ENCODE measurements at regions not wholly inside any gene's neighbourhood (a gene's known extent, or its start where the extent isn't known, plus 50 kb on each side); places are given as distances from the start of the nearest gene placed in this dataset.

GRCh38 chr2:200089756-200090109 is 134.4 kb downstream of the MAIP1 start:
- TF ChIP-seq CTCF (IDR thresholded peaks at IDR 0.05; ENCODE audit: extremely low read depth in 1 of 2, insufficient read depth in 1 of 2, low read depth in 1 of 2, low read length in 2 of 2) (no peak), POLR2A (IDR thresholded peaks at IDR 0.05; ENCODE audit: low read depth, low read length) (no peak), JUN (IDR thresholded peaks at IDR 0.05; ENCODE audit: borderline replicate concordance, insufficient read depth, insufficient read length, low read depth) (no peak)

All from endothelial cell of umbilical vein (primary cell).